OCI-LY1 (cell line): ENCODE measurements at regions not wholly inside any gene's neighbourhood (a gene's known extent, or its start where the extent isn't known, plus 50 kb on each side); places are given as distances from the start of the nearest gene placed in this dataset.

Experiments
- H2AFZ ChIP-seq: fragments of 200-600 bp; sonication (generic), shearing (Covaris generic); 2 replicates; pipeline ENCODE4 v1.6.0; 2014; ENCODE audit warnings: antibody characterized with exemption, mild to moderate bottlenecking, low read length
- H3F3A ChIP-seq: fragments of 200-600 bp; sonication (generic), shearing (Covaris generic); 2 replicates; pipeline ENCODE4 v1.6.0; 2014; ENCODE audit warnings: mild to moderate bottlenecking, antibody characterized with exemption, low read length, moderate library complexity; ENCODE audit not compliant: insufficient read depth
- H3K27ac ChIP-seq: fragments of 200-600 bp; sonication (generic); 2 replicates; pipeline ENCODE4 v1.5.1; 2014; ENCODE audit warnings: low read length, mixed run types, mild to moderate bottlenecking, low read depth; ENCODE audit not compliant: poor library complexity, severe bottlenecking
- H3K27me3 ChIP-seq: fragments of 200-600 bp; sonication (generic); 2 replicates; pipeline ENCODE4 v1.6.0; 2014; ENCODE audit warnings: antibody characterized with exemption, mild to moderate bottlenecking, low read length, moderate library complexity; ENCODE audit not compliant: insufficient read depth
- H3K36me3 ChIP-seq: fragments of 200-600 bp; sonication (generic); 2 replicates; pipeline ENCODE4 v1.6.1; 2014; ENCODE audit warnings: mild to moderate bottlenecking, antibody characterized with exemption, low read length, moderate library complexity, mixed read lengths; ENCODE audit not compliant: insufficient read depth
- H3K4me1 ChIP-seq: fragments of 200-600 bp; sonication (generic); 2 replicates; pipeline ENCODE4 v1.5.1; 2014; ENCODE audit warnings: mild to moderate bottlenecking, low read length, moderate library complexity; ENCODE audit not compliant: insufficient read depth, severe bottlenecking
- H3K4me2 ChIP-seq: fragments of 200-600 bp; sonication (generic), shearing (Covaris generic); 2 replicates; pipeline ENCODE4 v1.6.1; 2014; ENCODE audit warnings: low read length
- H3K4me3 ChIP-seq: fragments of 200-600 bp; sonication (generic); 2 replicates; pipeline ENCODE4 v1.5.1; 2014; ENCODE audit warnings: low read length, low read depth, mild to moderate bottlenecking, mixed read lengths; ENCODE audit not compliant: poor library complexity, severe bottlenecking
- H3K79me2 ChIP-seq: fragments of 200-600 bp; shearing (Covaris generic); 2 replicates; pipeline ENCODE4 v1.6.1; 2016; ENCODE audit warnings: mixed run types, low read length, mixed read lengths; ENCODE audit not compliant: insufficient read depth
- H3K9ac ChIP-seq: fragments of 200-600 bp; sonication (generic), shearing (Covaris generic); 2 replicates; pipeline ENCODE4 v1.6.1; 2014; ENCODE audit warnings: mild to moderate bottlenecking, low read length, mixed read lengths
- H3K9me2 ChIP-seq: fragments of 200-600 bp; sonication (generic), shearing (Covaris generic); 2 replicates; pipeline ENCODE4 v1.6.1; 2014; ENCODE audit warnings: low read depth, mild to moderate bottlenecking, low read length, mixed read lengths
- H3K9me3 ChIP-seq: fragments of 200-600 bp; shearing (Covaris generic); 2 replicates; pipeline ENCODE4 v1.6.1; 2014; ENCODE audit warnings: low read length, mixed read lengths
- H4K20me1 ChIP-seq: fragments of 200-600 bp; sonication (generic), shearing (Covaris generic); 2 replicates; pipeline ENCODE4 v1.6.0; 2016; ENCODE audit warnings: mild to moderate bottlenecking, low read length; ENCODE audit not compliant: insufficient read depth
- EZH2 ChIP-seq: fragments of 200-600 bp; sonication (generic), shearing (Covaris generic); IDR thresholded peaks from 2 replicates; pipeline ENCODE4 v1.8.0; 2017; ENCODE audit warnings: borderline replicate concordance, mixed run types, mild to moderate bottlenecking, antibody characterized with exemption, low read length, moderate library complexity, mixed read lengths
- TF ChIP-seq, protein P1 (sequence below): fragments of 200-600 bp; sonication (generic), shearing (Covaris generic); IDR thresholded peaks from 2 replicates; pipeline ENCODE4 v1.5.1; 2017; ENCODE audit warnings: mild to moderate bottlenecking, antibody characterized with exemption, low read length, moderate library complexity, mixed read lengths

DNA sequence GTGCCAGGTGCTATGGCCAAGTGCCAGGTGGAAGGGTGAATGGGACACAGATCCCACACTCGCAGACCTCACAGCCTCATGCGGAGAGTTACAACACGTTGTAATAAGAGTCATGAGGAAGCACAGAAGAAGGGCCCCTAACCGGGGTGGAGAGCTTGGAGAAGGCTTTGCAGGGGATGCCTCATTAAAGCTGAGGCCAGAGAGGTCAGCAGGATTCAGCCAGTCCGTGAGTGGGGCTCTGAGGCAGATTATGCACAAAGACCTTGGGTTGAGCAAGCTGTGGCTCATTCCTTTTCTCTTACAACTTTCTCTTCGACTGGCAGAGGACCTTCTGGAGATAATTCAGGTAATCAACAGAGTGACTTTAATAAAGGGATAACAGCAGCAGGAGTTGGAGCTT is 65.3 kb upstream of the SNRK start:
- no peaks in the 10 kb centered on the region for H3K9me3 ChIP-seq
- H3K27ac ChIP-seq: no peak overlapping the region
- H3K79me2 ChIP-seq: no peaks in the 10 kb centered on the region
- no peaks in the 10 kb centered on the region for H3F3A ChIP-seq
- no peaks in the 10 kb centered on the region for H4K20me1 ChIP-seq
- no peak overlapping the region for H2AFZ ChIP-seq
- H3K4me1 ChIP-seq: no peaks in the 10 kb centered on the region
- H3K4me3 ChIP-seq: no peak overlapping the region
- H3K9ac ChIP-seq: no peak overlapping the region
- no peaks in the 10 kb centered on the region for H3K27me3 ChIP-seq
- no peaks in the 10 kb centered on the region for H3K36me3 ChIP-seq
- TF ChIP-seq, protein P1, sequence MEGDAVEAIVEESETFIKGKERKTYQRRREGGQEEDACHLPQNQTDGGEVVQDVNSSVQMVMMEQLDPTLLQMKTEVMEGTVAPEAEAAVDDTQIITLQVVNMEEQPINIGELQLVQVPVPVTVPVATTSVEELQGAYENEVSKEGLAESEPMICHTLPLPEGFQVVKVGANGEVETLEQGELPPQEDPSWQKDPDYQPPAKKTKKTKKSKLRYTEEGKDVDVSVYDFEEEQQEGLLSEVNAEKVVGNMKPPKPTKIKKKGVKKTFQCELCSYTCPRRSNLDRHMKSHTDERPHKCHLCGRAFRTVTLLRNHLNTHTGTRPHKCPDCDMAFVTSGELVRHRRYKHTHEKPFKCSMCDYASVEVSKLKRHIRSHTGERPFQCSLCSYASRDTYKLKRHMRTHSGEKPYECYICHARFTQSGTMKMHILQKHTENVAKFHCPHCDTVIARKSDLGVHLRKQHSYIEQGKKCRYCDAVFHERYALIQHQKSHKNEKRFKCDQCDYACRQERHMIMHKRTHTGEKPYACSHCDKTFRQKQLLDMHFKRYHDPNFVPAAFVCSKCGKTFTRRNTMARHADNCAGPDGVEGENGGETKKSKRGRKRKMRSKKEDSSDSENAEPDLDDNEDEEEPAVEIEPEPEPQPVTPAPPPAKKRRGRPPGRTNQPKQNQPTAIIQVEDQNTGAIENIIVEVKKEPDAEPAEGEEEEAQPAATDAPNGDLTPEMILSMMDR: no peak
- TF ChIP-seq EZH2: no peak
- H3K9me2 ChIP-seq: no peaks in the 10 kb centered on the region
- no peak overlapping the region for H3K4me2 ChIP-seq

DNA sequence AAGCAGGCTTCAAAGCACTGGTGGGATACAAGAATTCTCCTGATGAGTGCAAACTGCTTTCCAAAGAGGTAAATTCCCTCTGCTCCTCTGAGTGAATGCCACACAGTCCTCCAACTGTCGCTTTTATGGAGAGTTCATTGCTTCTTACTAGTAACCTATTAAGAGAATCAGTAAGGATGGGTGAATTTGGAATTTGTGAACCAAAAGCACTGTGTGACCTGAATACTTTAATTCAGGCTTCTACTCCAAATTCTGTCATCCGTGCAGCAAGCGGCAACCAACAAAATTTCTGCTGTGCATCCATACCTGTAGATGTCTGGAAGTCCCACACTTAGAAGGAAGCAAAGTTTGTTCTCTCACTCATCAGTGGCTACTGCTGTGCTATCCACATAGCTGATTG is 66.7 kb upstream of the SNRK start:
- H3K4me3 ChIP-seq: no peak overlapping the region
- H3K4me2 ChIP-seq: no peak overlapping the region
- no peaks in the 10 kb centered on the region for H3K27me3 ChIP-seq
- H2AFZ ChIP-seq: no peak overlapping the region
- H3K27ac ChIP-seq: no peak overlapping the region
- no peaks in the 10 kb centered on the region for H3F3A ChIP-seq
- H3K4me1 ChIP-seq: no peaks in the 10 kb centered on the region
- no peaks in the 10 kb centered on the region for H3K36me3 ChIP-seq
- no peaks in the 10 kb centered on the region for H4K20me1 ChIP-seq
- H3K9ac ChIP-seq: no peak overlapping the region
- H3K79me2 ChIP-seq: no peaks in the 10 kb centered on the region
- no peaks in the 10 kb centered on the region for H3K9me2 ChIP-seq
- TF ChIP-seq, protein P1: no peak
- TF ChIP-seq EZH2: no peak
- no peaks in the 10 kb centered on the region for H3K9me3 ChIP-seq

DNA sequence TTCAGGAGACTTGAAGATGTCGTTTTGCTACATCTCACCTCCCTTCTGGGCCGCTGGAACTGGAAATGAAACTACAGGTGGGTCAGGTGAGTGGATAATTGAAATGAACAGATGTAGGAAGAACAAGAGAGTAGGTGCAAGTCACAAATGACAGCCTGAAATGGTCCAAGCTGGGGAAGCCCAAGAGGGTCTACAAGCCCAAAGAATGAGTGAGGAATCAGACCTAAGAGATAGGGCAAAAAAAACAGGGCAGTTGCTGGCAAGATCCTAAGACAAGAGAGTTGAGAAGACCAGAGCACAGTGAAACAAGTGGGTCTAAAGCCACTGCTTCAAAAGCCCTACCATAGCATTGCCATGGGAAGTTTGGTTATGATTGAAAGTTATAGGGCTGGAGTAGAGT is 67.4 kb upstream of the SNRK start:
- no peak overlapping the region for H3K9ac ChIP-seq
- H4K20me1 ChIP-seq: no peaks in the 10 kb centered on the region
- no peaks in the 10 kb centered on the region for H3K9me3 ChIP-seq
- no peaks in the 10 kb centered on the region for H3K9me2 ChIP-seq
- no peak for TF ChIP-seq EZH2
- TF ChIP-seq, protein P1: no peak
- H3K4me2 ChIP-seq: no peak overlapping the region
- no peaks in the 10 kb centered on the region for H3K36me3 ChIP-seq
- no peaks in the 10 kb centered on the region for H3F3A ChIP-seq
- H3K79me2 ChIP-seq: no peaks in the 10 kb centered on the region
- no peaks in the 10 kb centered on the region for H3K4me1 ChIP-seq
- H2AFZ ChIP-seq: no peak overlapping the region
- H3K27me3 ChIP-seq: no peaks in the 10 kb centered on the region
- no peak overlapping the region for H3K27ac ChIP-seq
- H3K4me3 ChIP-seq: no peak overlapping the region
